ENCODE measurements at regions not wholly inside any gene's neighbourhood (a gene's known extent, or its start where the extent isn't known, plus 50 kb on each side); places are given as distances from the start of the nearest gene placed in this dataset.

GRCh38 chr2:238694136-238694755 lies 153.6 kb upstream of the TWIST2 start:
- TF ChIP-seq CEBPB (IDR thresholded peaks at IDR 0.05) (no peak), USF1 (IDR thresholded peaks at IDR 0.05) (no peak), REST (IDR thresholded peaks at IDR 0.05; ENCODE audit: low read depth) (no peak)

GRCh38 chr2:238694922-238695321 lies 153.0 kb upstream of the TWIST2 start:
- TF ChIP-seq EGR1 (IDR thresholded peaks at IDR 0.05) (no peak), TCF12 (IDR thresholded peaks at IDR 0.05; ENCODE audit: low read depth) (no peak), RAD21 (IDR thresholded peaks at IDR 0.05; ENCODE audit: low read depth) (no peak), EP300 (IDR thresholded peaks at IDR 0.05; ENCODE audit: borderline replicate concordance) (no peak), ZBTB7A (IDR thresholded peaks at IDR 0.05; ENCODE audit: low read depth) (no peak), FOXM1 (IDR thresholded peaks at IDR 0.05; ENCODE audit: borderline replicate concordance, low read depth) (no peak), CREB1 (IDR thresholded peaks at IDR 0.05; ENCODE audit: low read depth) (no peak), TEAD4 (IDR thresholded peaks at IDR 0.05) (no peak)

GRCh38 chr2:238695538-238695937 lies 152.3 kb upstream of the TWIST2 start:
- TF ChIP-seq TAF1 (IDR thresholded peaks at IDR 0.05; ENCODE audit: low read depth) (no peak), YY1 (IDR thresholded peaks at IDR 0.05; ENCODE audit: low read depth) (no peak), TCF12 (IDR thresholded peaks at IDR 0.05; ENCODE audit: low read depth) (no peak), ZBTB7A (IDR thresholded peaks at IDR 0.05; ENCODE audit: low read depth) (no peak), RAD21 (IDR thresholded peaks at IDR 0.05; ENCODE audit: low read depth) (no peak), EGR1 (IDR thresholded peaks at IDR 0.05) (no peak), CREB1 (IDR thresholded peaks at IDR 0.05; ENCODE audit: low read depth) (no peak), USF1 (IDR thresholded peaks at IDR 0.05) (no peak), FOXM1 (IDR thresholded peaks at IDR 0.05; ENCODE audit: borderline replicate concordance, low read depth) (no peak), MAX (IDR thresholded peaks at IDR 0.05) (no peak), CEBPB (IDR thresholded peaks at IDR 0.05) (no peak), NFIC (IDR thresholded peaks at IDR 0.05) (no peak), REST (IDR thresholded peaks at IDR 0.05; ENCODE audit: low read depth) (no peak), EP300 (IDR thresholded peaks at IDR 0.05; ENCODE audit: borderline replicate concordance) (no peak), TEAD4 (IDR thresholded peaks at IDR 0.05) (no peak)

- TF ChIP-seq TAF1 (IDR thresholded peaks at IDR 0.05; ENCODE audit: low read depth) (no peak), RAD21 (IDR thresholded peaks at IDR 0.05; ENCODE audit: low read depth) (no peak), CEBPB (IDR thresholded peaks at IDR 0.05) (no peak)
Observed at GRCh38 chr2:238696331-238696730, 151.6 kb upstream of the TWIST2 start.

GRCh38 chr2:238696786-238697185 lies 151.1 kb upstream of the TWIST2 start:
- TF ChIP-seq TAF1 (IDR thresholded peaks at IDR 0.05; ENCODE audit: low read depth), result no peak
- no peak for TF ChIP-seq MAX (IDR thresholded peaks at IDR 0.05)
- TF ChIP-seq TCF12 (IDR thresholded peaks at IDR 0.05; ENCODE audit: low read depth), result no peak
- no peak for TF ChIP-seq CREB1 (IDR thresholded peaks at IDR 0.05; ENCODE audit: low read depth)
- TF ChIP-seq EP300 (IDR thresholded peaks at IDR 0.05; ENCODE audit: borderline replicate concordance), result no peak
- no peak for TF ChIP-seq TEAD4 (IDR thresholded peaks at IDR 0.05)
- TF ChIP-seq NFIC (IDR thresholded peaks at IDR 0.05), result no peak
- TF ChIP-seq CEBPB (IDR thresholded peaks at IDR 0.05), result no peak
- TF ChIP-seq ZBTB7A (IDR thresholded peaks at IDR 0.05; ENCODE audit: low read depth), result no peak
- TF ChIP-seq USF1 (IDR thresholded peaks at IDR 0.05), result no peak
- TF ChIP-seq REST (IDR thresholded peaks at IDR 0.05; ENCODE audit: low read depth), result no peak
- TF ChIP-seq FOXM1 (IDR thresholded peaks at IDR 0.05; ENCODE audit: borderline replicate concordance, low read depth), result no peak
- TF ChIP-seq RAD21 (IDR thresholded peaks at IDR 0.05; ENCODE audit: low read depth), result no peak
- TF ChIP-seq EGR1 (IDR thresholded peaks at IDR 0.05), result no peak
- TF ChIP-seq YY1 (IDR thresholded peaks at IDR 0.05; ENCODE audit: low read depth), result no peak

Data from Ishikawa (cell line).